Transverse colon (tissue), 4 donors: ENCODE measurements at regions not wholly inside any gene's neighbourhood (a gene's known extent, or its start where the extent isn't known, plus 50 kb on each side); places are given as distances from the start of the nearest gene placed in this dataset.

Experiments
- DNase-seq: peaks from one replicate; pipeline ENCODE4 v3.0.0-alpha.2; 2019
- H3K27ac ChIP-seq, 4 donors: fragments of 200-600 bp; sonication (generic); 2 replicates each; pipeline ENCODE4 v1.5.1; 2016 to 2018; ENCODE audit warnings: inconsistent platforms in 4 of 4
- H3K27me3 ChIP-seq: fragments of 200-600 bp; sonication (generic); 2 replicates; pipeline ENCODE4 v1.5.1; 2017; ENCODE audit warnings: inconsistent platforms
- H3K36me3 ChIP-seq, 4 donors: fragments of 200-600 bp; sonication (generic); 2 replicates each; pipeline ENCODE4 v1.5.1; 2017 to 2019; ENCODE audit warnings: inconsistent platforms in 4 of 4
- H3K4me1 ChIP-seq, 4 donors: fragments of 200-600 bp; sonication (generic); 2 replicates each; pipeline ENCODE4 v1.5.1; 2017 to 2020; ENCODE audit warnings: inconsistent platforms in 4 of 4
- H3K4me3 ChIP-seq, 4 donors: fragments of 200-600 bp; sonication (generic); 1 replicate in 1 of 4; 2 replicates in 3 of 4; pipeline versions ENCODE4 v1.5.1 to v1.6.1; 2017 to 2019; ENCODE audit warnings: inconsistent platforms in 4 of 4
- H3K9me3 ChIP-seq, 2 donors: fragments of 200-600 bp; sonication (generic); 2 replicates each; pipeline ENCODE4 v1.5.1; 2017 to 2019; ENCODE audit warnings: inconsistent platforms in 2 of 2
- CTCF ChIP-seq, 5 experiments: fragments of 200-600 bp in 3 of 5; fragments of 450-650 bp in 2 of 5; sonication (generic) in 3 of 5; IDR thresholded peaks; 1 replicate in 2 of 5; 2 replicates in 3 of 5; pipeline ENCODE4 v1.5.1; 2016 to 2017; ENCODE audit warnings: antibody characterized with exemption in 5 of 5, inconsistent platforms in 3 of 5, mild to moderate bottlenecking in 2 of 5, moderate library complexity in 1 of 5
- EP300 ChIP-seq: sonication (generic); formaldehyde crosslinking; IDR thresholded peaks from one replicate; pipeline ENCODE4 v1.6.1; 2017; ENCODE audit warnings: antibody characterized with exemption, low read depth
- POLR2A ChIP-seq: fragments of 450-650 bp; IDR thresholded peaks from one replicate; pipeline ENCODE4 v1.6.1; 2016; ENCODE audit warnings: antibody characterized with exemption, mild to moderate bottlenecking, moderate library complexity
- POLR2AphosphoS5 ChIP-seq, 3 donors: sonication (generic); formaldehyde crosslinking; IDR thresholded peaks; one replicate each; pipeline ENCODE4 v1.6.1; 2016; ENCODE audit warnings: antibody characterized with exemption in 3 of 3
- WGBS, 2 donors: methylation state at CpG; one replicate each; pipeline ENCODE4 v1.1.5; 2018; ENCODE audit warnings: low coverage in 1 of 2; 5-methylcytosine and 5-hydroxymethylcytosine counted together
- in situ Hi-C, 4 donors: fragments of 200-750 bp; cut with MboI; loops; one replicate each; pipeline versions ENCODE4 v1.15.0 to v1.15.1; 2017; ENCODE audit warnings: low sequenced_read_pairs in 3 of 4, low pct_ligation_motif_present in 1 of 4, low pct_unique_long_range_greater_than_20kb in 1 of 4
- intact Hi-C: fragments of 100-400 bp; cut with DNase I; formaldehyde crosslinking; loops from one replicate; pipeline ENCODE4 v1.15.1; 2023; ENCODE audit warnings: low total_unique reads

- intact Hi-C loops = no loop called here
- in situ Hi-C loops = no loop called here
- no peak overlapping the region for H3K4me3 ChIP-seq
- no peaks in the 10 kb centered on the region for H3K36me3 ChIP-seq
- TF ChIP-seq POLR2AphosphoS5 (IDR thresholded peaks at IDR 0.05) = no peak
- no peak for TF ChIP-seq CTCF (IDR thresholded peaks at IDR 0.05)
- no peak for TF ChIP-seq POLR2A
- no peak for TF ChIP-seq EP300
- H3K27ac ChIP-seq = no peak overlapping the region
- H3K4me1 ChIP-seq = no peaks in the 10 kb centered on the region
- H3K27me3 ChIP-seq = no peaks in the 10 kb centered on the region
- 34 to 45% methylated on average over 4 of the region's 4 CpGs for WGBS, 2 donors
- no peaks in the 10 kb centered on the region for H3K9me3 ChIP-seq
- no peak for DNase-seq
Observed at GRCh38 chr13:54574791-54575190, 1546.2 kb downstream of the OLFM4 start.

GRCh38 chr13:54591540-54591939 is 1562.9 kb downstream of the OLFM4 start:
- no peaks in the 10 kb centered on the region for H3K4me1 ChIP-seq
- TF ChIP-seq POLR2AphosphoS5 (IDR thresholded peaks at IDR 0.05) (no peak), POLR2A (no peak), EP300 (no peak), CTCF (IDR thresholded peaks at IDR 0.05) (no peak)
- no peak overlapping the region for H3K4me3 ChIP-seq
- H3K27ac ChIP-seq = no peak overlapping the region
- H3K9me3 ChIP-seq = peaks cover 0 to 3% of the 10 kb centered on the region in 2 donors
- intact Hi-C loops = no loop called here
- DNase-seq = no peak
- 67 to 72% methylated on average over 3 of the region's 3 CpGs for WGBS, 2 donors
- in situ Hi-C loops = no loop called here
- no peaks in the 10 kb centered on the region for H3K36me3 ChIP-seq
- no peaks in the 10 kb centered on the region for H3K27me3 ChIP-seq

GRCh38 chr13:54592201-54592600 is 1563.6 kb downstream of the OLFM4 start:
- 40 to 88% methylated on average over 2 of the region's 2 CpGs for WGBS, 2 donors
- Histone ChIP-seq H3K27ac (no peak overlapping the region), H3K27me3 (no peaks in the 10 kb centered on the region), H3K4me3 (no peak overlapping the region), H3K4me1 (no peaks in the 10 kb centered on the region), H3K9me3 (no peaks in the 10 kb centered on the region), H3K36me3 (no peaks in the 10 kb centered on the region)
- in situ Hi-C loops (no loop called here), intact Hi-C loops (no loop called here)
- DNase-seq = no peak
- no peak for TF ChIP-seq EP300
- no peak for TF ChIP-seq POLR2A
- TF ChIP-seq POLR2AphosphoS5 (IDR thresholded peaks at IDR 0.05) = no peak
- TF ChIP-seq CTCF (IDR thresholded peaks at IDR 0.05) = no peak

- 87% methylated on average over 3 of the region's 3 CpGs; no CpG with 5 or more reads in 1 of the 2 donors for WGBS, 2 donors
- H3K27ac ChIP-seq = no peak overlapping the region
- intact Hi-C loops = no loop called here
Observed at GRCh38 chr13:54593504-54593903, 1564.9 kb downstream of the OLFM4 start.

More at GRCh38 chr13:54593504-54593903, 1564.9 kb downstream of the OLFM4 start:
- Histone ChIP-seq H3K36me3 (no peaks in the 10 kb centered on the region), H3K4me3 (no peak overlapping the region), H3K4me1 (no peaks in the 10 kb centered on the region), H3K9me3 (no peaks in the 10 kb centered on the region), H3K27me3 (no peaks in the 10 kb centered on the region)
- DNase-seq = no peak
- TF ChIP-seq EP300 = no peak
- no peak for TF ChIP-seq POLR2AphosphoS5 (IDR thresholded peaks at IDR 0.05)
- TF ChIP-seq POLR2A = no peak
- TF ChIP-seq CTCF (IDR thresholded peaks at IDR 0.05) = no peak
- in situ Hi-C loops = no loop called here
